ENCODE measurements at regions not wholly inside any gene's neighbourhood (a gene's known extent, or its start where the extent isn't known, plus 50 kb on each side); places are given as distances from the start of the nearest gene placed in this dataset.

DNA sequence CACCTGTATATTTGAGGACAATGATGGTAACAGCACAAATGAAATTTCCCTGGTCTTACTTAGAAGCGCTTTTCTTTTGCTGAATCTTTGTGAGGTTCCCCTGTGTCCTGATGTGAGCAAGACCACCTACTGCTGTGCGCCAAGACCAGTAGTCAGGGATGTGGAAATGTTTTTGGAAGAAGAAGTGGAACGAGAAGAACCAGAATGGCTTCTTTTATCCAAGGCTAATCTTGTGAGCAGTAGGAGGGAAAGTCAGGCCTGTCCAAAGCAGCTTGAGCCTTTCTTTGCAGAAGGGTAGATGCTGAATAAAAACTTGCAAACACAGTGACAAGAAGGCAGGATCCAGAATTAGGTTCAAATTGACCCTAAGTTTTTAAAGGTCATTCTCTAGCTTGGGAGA lies 223.0 kb downstream of the FAT3 start:
- TF ChIP-seq, protein P1, sequence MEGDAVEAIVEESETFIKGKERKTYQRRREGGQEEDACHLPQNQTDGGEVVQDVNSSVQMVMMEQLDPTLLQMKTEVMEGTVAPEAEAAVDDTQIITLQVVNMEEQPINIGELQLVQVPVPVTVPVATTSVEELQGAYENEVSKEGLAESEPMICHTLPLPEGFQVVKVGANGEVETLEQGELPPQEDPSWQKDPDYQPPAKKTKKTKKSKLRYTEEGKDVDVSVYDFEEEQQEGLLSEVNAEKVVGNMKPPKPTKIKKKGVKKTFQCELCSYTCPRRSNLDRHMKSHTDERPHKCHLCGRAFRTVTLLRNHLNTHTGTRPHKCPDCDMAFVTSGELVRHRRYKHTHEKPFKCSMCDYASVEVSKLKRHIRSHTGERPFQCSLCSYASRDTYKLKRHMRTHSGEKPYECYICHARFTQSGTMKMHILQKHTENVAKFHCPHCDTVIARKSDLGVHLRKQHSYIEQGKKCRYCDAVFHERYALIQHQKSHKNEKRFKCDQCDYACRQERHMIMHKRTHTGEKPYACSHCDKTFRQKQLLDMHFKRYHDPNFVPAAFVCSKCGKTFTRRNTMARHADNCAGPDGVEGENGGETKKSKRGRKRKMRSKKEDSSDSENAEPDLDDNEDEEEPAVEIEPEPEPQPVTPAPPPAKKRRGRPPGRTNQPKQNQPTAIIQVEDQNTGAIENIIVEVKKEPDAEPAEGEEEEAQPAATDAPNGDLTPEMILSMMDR (IDR thresholded peaks at IDR 0.05): no peak
- TF ChIP-seq ZFX (IDR thresholded peaks at IDR 0.05; ENCODE audit: borderline replicate concordance): no peak
